ENCODE measurements at regions not wholly inside any gene's neighbourhood (a gene's known extent, or its start where the extent isn't known, plus 50 kb on each side); places are given as distances from the start of the nearest gene placed in this dataset.
A peak's percentile ranks its signal among the peaks of the same experiment; 100 is the strongest.

GRCh38 chr3:151604891-151605290 lies 128.8 kb upstream of the AADACL2 start:
- in situ Hi-C loops (cut with HindIII; ENCODE audit: low sequenced_read_pairs), result no loop called here
- DNase-seq (ENCODE audit: low read depth, low spot score), result peak; percentile 17
- TF ChIP-seq, protein P1, sequence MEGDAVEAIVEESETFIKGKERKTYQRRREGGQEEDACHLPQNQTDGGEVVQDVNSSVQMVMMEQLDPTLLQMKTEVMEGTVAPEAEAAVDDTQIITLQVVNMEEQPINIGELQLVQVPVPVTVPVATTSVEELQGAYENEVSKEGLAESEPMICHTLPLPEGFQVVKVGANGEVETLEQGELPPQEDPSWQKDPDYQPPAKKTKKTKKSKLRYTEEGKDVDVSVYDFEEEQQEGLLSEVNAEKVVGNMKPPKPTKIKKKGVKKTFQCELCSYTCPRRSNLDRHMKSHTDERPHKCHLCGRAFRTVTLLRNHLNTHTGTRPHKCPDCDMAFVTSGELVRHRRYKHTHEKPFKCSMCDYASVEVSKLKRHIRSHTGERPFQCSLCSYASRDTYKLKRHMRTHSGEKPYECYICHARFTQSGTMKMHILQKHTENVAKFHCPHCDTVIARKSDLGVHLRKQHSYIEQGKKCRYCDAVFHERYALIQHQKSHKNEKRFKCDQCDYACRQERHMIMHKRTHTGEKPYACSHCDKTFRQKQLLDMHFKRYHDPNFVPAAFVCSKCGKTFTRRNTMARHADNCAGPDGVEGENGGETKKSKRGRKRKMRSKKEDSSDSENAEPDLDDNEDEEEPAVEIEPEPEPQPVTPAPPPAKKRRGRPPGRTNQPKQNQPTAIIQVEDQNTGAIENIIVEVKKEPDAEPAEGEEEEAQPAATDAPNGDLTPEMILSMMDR (IDR thresholded peaks at IDR 0.05; ENCODE audit: low read depth, low read length), result no peak
- no peak overlapping the region for H3K4me3 ChIP-seq (ENCODE audit: low read depth, low read length)

DNA sequence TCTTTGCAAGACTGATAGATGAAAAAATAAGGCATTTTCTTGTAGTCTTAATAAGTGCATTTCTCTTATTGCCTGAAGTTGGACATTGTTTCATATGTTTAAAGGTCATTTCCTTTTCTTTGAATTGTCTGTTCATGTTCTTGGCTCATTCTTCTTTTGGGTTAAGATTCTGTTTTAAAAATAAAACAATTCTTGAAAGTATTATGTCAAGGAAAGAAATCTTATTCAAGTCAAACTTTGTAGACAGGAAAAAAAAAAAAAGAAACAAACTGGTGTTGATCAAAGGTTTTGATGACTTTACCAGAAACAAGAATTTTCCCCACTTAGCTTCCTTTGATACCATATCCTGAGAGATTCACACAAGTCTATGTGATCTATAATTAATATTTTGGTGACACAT lies 132.9 kb upstream of the AADACL2 start:
- TF ChIP-seq, protein P1 (IDR thresholded peaks at IDR 0.05; ENCODE audit: low read depth, low read length), result no peak
- in situ Hi-C loops (cut with HindIII; ENCODE audit: low sequenced_read_pairs), result no loop called here
- H3K4me3 ChIP-seq (ENCODE audit: low read depth, low read length), result no peak overlapping the region
- no peak for DNase-seq (ENCODE audit: low read depth, low spot score)

GRCh38 chr3:151599103-151599672 lies 134.5 kb upstream of the AADACL2 start:
- in situ Hi-C loops (cut with HindIII; ENCODE audit: low sequenced_read_pairs), result no loop called here
- TF ChIP-seq, protein P1 (IDR thresholded peaks at IDR 0.05; ENCODE audit: low read depth, low read length), result no peak
- DNase-seq (ENCODE audit: low read depth, low spot score), result no peak
- no peak overlapping the region for H3K4me3 ChIP-seq (ENCODE audit: low read depth, low read length)

- DNase-seq (ENCODE audit: low read depth, low spot score), result no peak
- in situ Hi-C loops (cut with HindIII; ENCODE audit: low sequenced_read_pairs), result no loop called here
Observed at GRCh38 chr3:151596940-151597339, 136.1 kb upstream of the IGSF10 start.

DNA sequence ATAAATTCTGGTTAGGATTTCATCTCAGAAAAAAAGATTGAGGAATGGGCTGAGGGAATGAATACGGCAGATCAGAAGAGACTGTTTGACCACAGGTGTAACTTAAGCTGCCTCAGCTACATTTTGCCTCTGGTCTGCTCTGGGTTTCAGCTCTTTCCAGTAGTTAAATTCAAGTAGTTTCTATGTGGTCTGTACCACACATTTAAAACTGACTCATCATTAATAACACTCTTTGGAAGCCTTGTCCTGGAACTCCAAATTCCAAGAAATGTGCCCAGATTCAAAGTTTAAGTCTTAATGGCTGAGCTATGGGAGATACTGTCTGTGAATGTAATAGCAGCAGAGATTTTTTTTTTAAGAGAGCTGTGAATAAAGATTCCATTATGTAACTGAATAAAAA lies 133.1 kb upstream of the IGSF10 start:
- TF ChIP-seq, protein P1 (IDR thresholded peaks at IDR 0.05; ENCODE audit: low read depth, low read length), result no peak
- DNase-seq (ENCODE audit: low read depth, low spot score), result peak; percentile 55
- H3K4me3 ChIP-seq (ENCODE audit: low read depth, low read length), result no peak overlapping the region
- in situ Hi-C loops (cut with HindIII; ENCODE audit: low sequenced_read_pairs), result no loop called here

More at GRCh38 chr3:151596940-151597339, 136.1 kb upstream of the IGSF10 start:
- no peak overlapping the region for H3K4me3 ChIP-seq (ENCODE audit: low read depth, low read length)
- TF ChIP-seq, protein P1 (IDR thresholded peaks at IDR 0.05; ENCODE audit: low read depth, low read length), result no peak

GRCh38 chr3:151592287-151592686 lies 131.4 kb upstream of the IGSF10 start:
- no peak for DNase-seq (ENCODE audit: low read depth, low spot score)
- TF ChIP-seq, protein P1 (IDR thresholded peaks at IDR 0.05; ENCODE audit: low read depth, low read length), result no peak
- no peak overlapping the region for H3K4me3 ChIP-seq (ENCODE audit: low read depth, low read length)
- in situ Hi-C loops (cut with HindIII; ENCODE audit: low sequenced_read_pairs), result no loop called here

Data from astrocyte of the spinal cord (primary cell).